Superior temporal gyrus (tissue), 1 donor: ENCODE measurements at regions not wholly inside any gene's neighbourhood (a gene's known extent, or its start where the extent isn't known, plus 50 kb on each side); places are given as distances from the start of the nearest gene placed in this dataset.
"Not testable (repeated sequence)": the region's sequence is repeated elsewhere in the genome, so short reads cannot be mapped to it uniquely, and the experiment has no call there.

ENCODE experiments used
- DNase-seq: peaks from one replicate; pipeline ENCODE4 v3.0.0-alpha.2; 2016; ENCODE audit errors: extremely low spot score

GRCh38 chr3:156048483-156048882, 71.9 kb upstream of the KCNAB1 start:
- not testable (repeated sequence) for DNase-seq

DNA sequence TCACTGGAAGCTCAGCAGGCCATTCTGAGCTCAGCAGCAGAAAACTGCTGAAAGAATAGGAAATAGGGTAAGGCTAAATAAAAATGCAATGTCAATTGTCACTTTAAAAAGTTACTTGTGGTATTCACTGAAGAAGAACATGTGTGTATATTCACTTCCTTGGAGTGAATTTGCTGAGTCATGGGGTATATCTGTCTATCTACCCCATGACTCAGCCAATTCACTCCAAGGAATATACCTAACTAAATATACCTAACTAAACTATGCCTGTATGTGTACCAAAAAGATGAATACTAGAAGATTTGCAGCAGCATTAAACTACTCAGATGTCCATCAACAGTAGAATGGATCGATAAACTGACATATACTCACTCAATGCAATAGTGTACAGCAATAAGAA, 69.5 kb upstream of the KCNAB1 start:
- DNase-seq: no peak

- DNase-seq: no peak
Measured at GRCh38 chr3:156051651-156052050, 68.7 kb upstream of the KCNAB1 start.

GRCh38 chr3:156052115-156052514, 68.3 kb upstream of the KCNAB1 start:
- no peak for DNase-seq

DNA sequence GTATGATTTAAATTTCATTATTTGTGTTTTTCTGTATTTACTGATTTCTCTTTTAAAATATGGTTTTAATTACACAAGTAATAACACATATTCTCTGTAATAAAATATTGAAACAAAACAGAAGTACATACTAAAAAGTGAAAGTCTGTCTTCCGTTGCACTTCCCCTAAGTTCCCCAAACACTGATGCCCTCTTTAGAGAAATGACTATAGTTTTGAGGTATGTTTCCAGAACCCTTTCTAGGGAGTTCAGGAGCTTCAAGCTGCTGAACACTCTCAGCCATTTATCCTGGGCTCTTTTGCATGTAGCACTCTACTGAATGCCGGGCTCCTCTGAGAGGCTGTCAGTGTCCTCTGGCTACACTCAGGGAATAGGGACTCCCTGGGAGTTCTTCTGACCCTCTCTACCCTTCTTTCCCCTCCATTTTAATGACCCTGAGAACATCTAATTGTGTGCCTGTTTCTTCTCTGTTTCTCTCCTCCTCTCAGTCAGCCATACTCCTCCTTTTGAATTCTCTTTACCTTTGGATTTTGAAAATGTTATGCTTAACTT, 60.4 kb upstream of the KCNAB1 start:
- no peak for DNase-seq

DNA sequence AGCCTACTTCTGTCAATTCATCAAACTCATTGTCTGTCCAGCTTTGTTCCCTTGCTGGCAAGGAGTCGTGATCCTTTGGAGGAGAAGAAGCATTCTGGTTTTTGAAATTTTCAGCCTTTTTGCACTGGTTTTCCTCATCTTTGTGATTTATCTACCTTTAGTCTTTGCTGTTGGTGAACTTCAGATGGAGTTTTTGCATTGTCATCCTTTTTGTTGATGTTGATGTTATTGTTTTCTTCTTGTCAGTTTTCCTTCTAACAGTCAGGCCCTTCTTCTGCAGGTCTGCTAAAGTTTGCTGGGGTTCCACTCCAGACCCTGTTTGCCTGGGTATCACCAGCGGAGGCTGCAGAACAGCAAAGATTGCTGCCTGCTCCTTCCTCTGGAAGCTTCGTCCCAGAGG, 52.2 kb upstream of the KCNAB1 start:
- DNase-seq: not testable (repeated sequence)

DNA sequence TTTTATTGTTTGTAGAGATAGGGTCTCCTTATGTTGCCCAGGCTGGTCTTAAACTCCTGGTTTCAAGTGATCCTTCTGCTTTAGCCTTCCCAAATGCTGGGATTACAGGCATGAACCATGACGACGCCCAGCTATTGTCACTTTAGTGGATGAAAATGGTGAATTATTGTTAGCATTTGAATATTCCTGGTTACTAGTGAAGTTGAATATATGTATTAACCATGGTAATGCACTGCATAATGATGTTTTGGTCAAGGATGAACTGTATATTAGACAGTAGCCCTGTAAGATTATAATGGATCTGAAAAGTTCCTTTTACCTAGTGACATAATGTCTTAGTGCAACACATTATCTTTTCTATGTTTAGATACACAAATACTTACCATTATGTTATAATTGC, 50.4 kb upstream of the KCNAB1 start:
- no peak for DNase-seq
